ENCODE measurements at regions not wholly inside any gene's neighbourhood (a gene's known extent, or its start where the extent isn't known, plus 50 kb on each side); places are given as distances from the start of the nearest gene placed in this dataset.

GRCh38 chr13:65026505-65026904 lies 2203.6 kb downstream of the PCDH9 start:
- DNase-seq (ENCODE audit: low read depth): no peak

- DNase-seq (ENCODE audit: low read depth): no peak
Observed at GRCh38 chr13:65011378-65011777, 2218.8 kb downstream of the PCDH9 start.

- DNase-seq (ENCODE audit: low read depth): no peak
Observed at GRCh38 chr13:64997438-64997837, 2232.7 kb downstream of the PCDH9 start.

GRCh38 chr13:64993514-64994164 lies 2236.5 kb downstream of the PCDH9 start:
- DNase-seq (ENCODE audit: low read depth): no peak

GRCh38 chr13:64992314-64992713 lies 2237.8 kb downstream of the PCDH9 start:
- no peak for DNase-seq (ENCODE audit: low read depth)

GRCh38 chr13:64985075-64985474 lies 2245.1 kb downstream of the PCDH9 start:
- no peak for DNase-seq (ENCODE audit: low read depth)

GRCh38 chr13:64962404-64962803 lies 2267.7 kb downstream of the PCDH9 start:
- no peak for DNase-seq (ENCODE audit: low read depth)

- no peak for DNase-seq (ENCODE audit: low read depth)
Observed at GRCh38 chr13:64959276-64959675, 2270.9 kb downstream of the PCDH9 start.

GRCh38 chr13:64958106-64958505 lies 2272.0 kb downstream of the PCDH9 start:
- DNase-seq (ENCODE audit: low read depth): no peak

GRCh38 chr13:64938660-64939059 lies 2291.5 kb downstream of the PCDH9 start:
- DNase-seq (ENCODE audit: low read depth): no peak

- no peak for DNase-seq (ENCODE audit: low read depth)
Observed at GRCh38 chr13:64937302-64937701, 2292.8 kb downstream of the PCDH9 start.

GRCh38 chr13:64936879-64937278 lies 2293.3 kb downstream of the PCDH9 start:
- DNase-seq (ENCODE audit: low read depth): no peak

GRCh38 chr13:64935441-64935840 lies 2294.7 kb downstream of the PCDH9 start:
- no peak for DNase-seq (ENCODE audit: low read depth)

GRCh38 chr13:64934569-64935362 lies 2295.4 kb downstream of the PCDH9 start:
- no peak for DNase-seq (ENCODE audit: low read depth)

- no peak for DNase-seq (ENCODE audit: low read depth)
Observed at GRCh38 chr13:64930636-64931035, 2299.5 kb downstream of the PCDH9 start.

GRCh38 chr13:64928696-64929499 lies 2301.2 kb downstream of the PCDH9 start:
- no peak for DNase-seq (ENCODE audit: low read depth)

GRCh38 chr13:64925727-64926126 lies 2304.4 kb downstream of the PCDH9 start:
- DNase-seq (ENCODE audit: low read depth): no peak

GRCh38 chr13:64925284-64925683 lies 2304.9 kb downstream of the PCDH9 start:
- DNase-seq (ENCODE audit: low read depth): no peak

- no peak for DNase-seq (ENCODE audit: low read depth)
Observed at GRCh38 chr13:64924401-64924800, 2305.7 kb downstream of the PCDH9 start.

GRCh38 chr13:64917566-64917965 lies 2312.6 kb downstream of the PCDH9 start:
- DNase-seq (ENCODE audit: low read depth): no peak

- no peak for DNase-seq (ENCODE audit: low read depth)
Observed at GRCh38 chr13:64912141-64912540, 2318.0 kb downstream of the PCDH9 start.

GRCh38 chr13:64910096-64910495 lies 2320.0 kb downstream of the PCDH9 start:
- DNase-seq (ENCODE audit: low read depth): no peak

GRCh38 chr13:64909184-64909583 lies 2321.0 kb downstream of the PCDH9 start:
- no peak for DNase-seq (ENCODE audit: low read depth)
